ENCODE measurements at regions not wholly inside any gene's neighbourhood (a gene's known extent, or its start where the extent isn't known, plus 50 kb on each side); places are given as distances from the start of the nearest gene placed in this dataset.

- FAIRE-seq, result no peak
- CTCF ChIA-PET, result no interaction called here
These were observed 352.6 kb downstream of the ADRA2A start for GRCh38 chr10:111429288-111430028.

GRCh38 chr10:111430070-111430469 is 353.2 kb downstream of the ADRA2A start:
- FAIRE-seq, result no peak
- ChIA-PET CTCF (no interaction called here), POLR2A (no interaction called here)
- no peak for DNase-seq (ENCODE audit: low read depth, low spot score)
- TF ChIP-seq POLR2A (IDR thresholded peaks at IDR 0.05; ENCODE audit: low read depth, low read length) (no peak), MYC (IDR thresholded peaks at IDR 0.05; ENCODE audit: low read depth, low read length) (no peak), GATA2 (IDR thresholded peaks at IDR 0.05; ENCODE audit: insufficient read depth, insufficient read length, low read depth, low read length) (no peak), JUN (IDR thresholded peaks at IDR 0.05; ENCODE audit: borderline replicate concordance, insufficient read depth, insufficient read length, low read depth) (no peak), POLR2AphosphoS5 (IDR thresholded peaks at IDR 0.05; ENCODE audit: insufficient read depth, low read depth, low read length) (no peak), CTCF (IDR thresholded peaks at IDR 0.05; ENCODE audit: extremely low read depth in 1 of 2, insufficient read depth in 1 of 2, low read depth in 1 of 2, low read length in 2 of 2) (no peak), EZH2 (IDR thresholded peaks at IDR 0.05; ENCODE audit: borderline replicate concordance, low read depth, low read length, severe bottlenecking) (no peak), MAX (IDR thresholded peaks at IDR 0.05; ENCODE audit: insufficient read depth, insufficient read length) (no peak), FOS (IDR thresholded peaks at IDR 0.05; ENCODE audit: borderline replicate concordance, insufficient read depth, low read length) (no peak)
- Histone ChIP-seq H3K4me2 (ENCODE audit: insufficient read depth, low read length) (no peak overlapping the region), H3K27ac (ENCODE audit: insufficient read depth, low read depth, low read length) (no peak overlapping the region), H3K36me3 (ENCODE audit: control insufficient read depth in 2 of 2, extremely low read depth in 1 of 2, insufficient read depth in 2 of 2, low read length in 2 of 2) (no peaks in the 10 kb centered on the region), H3K9ac (replicated peaks; ENCODE audit: extremely low read depth, insufficient read depth, low read length) (no peak overlapping the region), H3K4me3 (replicated peaks in 1 of 3; ENCODE audit: insufficient read depth in 1 of 3, low read depth in 1 of 3, low read length in 3 of 3) (no peak overlapping the region), H3K9me1 (replicated peaks; ENCODE audit: control insufficient read depth, extremely low read depth, insufficient read depth, low read length) (no peaks in the 10 kb centered on the region), H3K9me3 (replicated peaks; ENCODE audit: control insufficient read depth, insufficient read depth, low read length) (peaks cover 1% of the 10 kb centered on the region), H3K4me1 (ENCODE audit: control insufficient read depth, extremely low read depth, insufficient read depth, low read length) (no peaks in the 10 kb centered on the region), H4K20me1 (replicated peaks; ENCODE audit: control insufficient read depth, extremely low read depth, insufficient read depth, low read length) (no peaks in the 10 kb centered on the region), H3K79me2 (ENCODE audit: control insufficient read depth, insufficient read depth, low read length) (no peaks in the 10 kb centered on the region), H2AFZ (ENCODE audit: low read depth, low read length) (no peak overlapping the region), H3K27me3 (ENCODE audit: control insufficient read depth in 2 of 2, insufficient read depth in 2 of 2, low read length in 2 of 2) (no peaks in the 10 kb centered on the region)
- dilution Hi-C loops (cut with MboI; ENCODE audit: extremely low pct_ligation_motif_present, low sequenced_read_pairs), result no loop called here
- intact Hi-C loops (cut with micrococcal nuclease), result no loop called here
- no TSS peak for BruUV-seq (replicated peaks)

More at GRCh38 chr10:111429288-111430028, 352.6 kb downstream of the ADRA2A start:
- intact Hi-C loops (cut with micrococcal nuclease) (no loop called here), dilution Hi-C loops (cut with MboI; ENCODE audit: extremely low pct_ligation_motif_present, low sequenced_read_pairs) (no loop called here)
- Histone ChIP-seq H3K9me3 (replicated peaks; ENCODE audit: control insufficient read depth, insufficient read depth, low read length) (peaks cover 1% of the 10 kb centered on the region), H2AFZ (ENCODE audit: low read depth, low read length) (no peak overlapping the region), H3K4me2 (ENCODE audit: insufficient read depth, low read length) (no peak overlapping the region), H3K9ac (replicated peaks; ENCODE audit: extremely low read depth, insufficient read depth, low read length) (no peak overlapping the region), H3K36me3 (ENCODE audit: control insufficient read depth in 2 of 2, extremely low read depth in 1 of 2, insufficient read depth in 2 of 2, low read length in 2 of 2) (no peaks in the 10 kb centered on the region), H4K20me1 (replicated peaks; ENCODE audit: control insufficient read depth, extremely low read depth, insufficient read depth, low read length) (no peaks in the 10 kb centered on the region), H3K4me1 (ENCODE audit: control insufficient read depth, extremely low read depth, insufficient read depth, low read length) (no peaks in the 10 kb centered on the region), H3K27me3 (ENCODE audit: control insufficient read depth in 2 of 2, insufficient read depth in 2 of 2, low read length in 2 of 2) (no peaks in the 10 kb centered on the region), H3K4me3 (replicated peaks in 1 of 3; ENCODE audit: insufficient read depth in 1 of 3, low read depth in 1 of 3, low read length in 3 of 3) (no peak overlapping the region), H3K9me1 (replicated peaks; ENCODE audit: control insufficient read depth, extremely low read depth, insufficient read depth, low read length) (no peaks in the 10 kb centered on the region), H3K79me2 (ENCODE audit: control insufficient read depth, insufficient read depth, low read length) (no peaks in the 10 kb centered on the region), H3K27ac (ENCODE audit: insufficient read depth, low read depth, low read length) (no peak overlapping the region)
- DNase-seq (ENCODE audit: low read depth, low spot score), result no peak
- TF ChIP-seq EZH2 (IDR thresholded peaks at IDR 0.05; ENCODE audit: borderline replicate concordance, low read depth, low read length, severe bottlenecking) (no peak), MYC (IDR thresholded peaks at IDR 0.05; ENCODE audit: low read depth, low read length) (no peak), FOS (IDR thresholded peaks at IDR 0.05; ENCODE audit: borderline replicate concordance, insufficient read depth, low read length) (no peak), POLR2A (IDR thresholded peaks at IDR 0.05; ENCODE audit: low read depth, low read length) (no peak), MAX (IDR thresholded peaks at IDR 0.05; ENCODE audit: insufficient read depth, insufficient read length) (no peak), POLR2AphosphoS5 (IDR thresholded peaks at IDR 0.05; ENCODE audit: insufficient read depth, low read depth, low read length) (no peak)
- BruUV-seq (replicated peaks), result no TSS peak
- POLR2A ChIA-PET, result no interaction called here

Data from endothelial cell of umbilical vein (primary cell).